ENCODE measurements at regions not wholly inside any gene's neighbourhood (a gene's known extent, or its start where the extent isn't known, plus 50 kb on each side); places are given as distances from the start of the nearest gene placed in this dataset.

DNA sequence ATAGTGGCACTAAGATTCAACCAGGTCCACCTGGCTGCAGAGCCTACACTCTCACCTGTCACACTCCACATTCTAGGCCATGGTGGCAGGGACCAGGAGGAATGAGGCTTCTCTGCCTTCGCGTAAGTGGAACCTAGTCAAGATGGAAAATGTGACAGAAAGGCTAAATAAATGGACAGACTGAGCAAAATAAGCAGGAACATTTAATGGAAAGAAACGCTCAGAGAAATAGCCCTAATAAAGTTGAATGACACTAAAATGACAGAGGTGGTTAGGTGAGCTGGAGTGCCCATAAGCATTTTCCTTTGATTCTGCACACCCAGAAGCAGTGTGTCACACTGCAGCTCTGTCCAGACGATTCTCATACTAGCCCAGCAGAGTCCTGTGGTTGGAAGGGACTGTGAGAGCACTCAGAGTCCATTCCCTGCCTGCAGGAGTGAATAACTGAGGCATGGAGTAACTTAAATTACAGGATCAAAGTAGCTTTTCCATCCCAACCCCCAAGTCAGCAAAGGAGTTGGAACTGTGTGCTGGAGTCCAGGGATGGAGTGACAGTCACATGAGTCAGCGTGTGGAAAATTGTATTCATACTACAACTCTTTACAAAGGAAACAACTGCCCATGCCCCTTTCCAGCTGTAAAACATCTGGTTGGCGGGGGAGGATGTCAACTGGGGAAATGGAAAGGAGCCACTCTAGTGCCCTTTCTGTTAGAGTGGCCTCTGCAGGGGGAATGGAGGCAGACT is 105.4 kb upstream of the LGALSL start:
- no peaks in the 10 kb centered on the region for H3K9me2 ChIP-seq (replicated peaks; ENCODE audit: insufficient read depth)
- H3K36me3 ChIP-seq (replicated peaks; ENCODE audit: insufficient read depth, low read depth), result no peaks in the 10 kb centered on the region
- no peaks in the 10 kb centered on the region for H4K20me1 ChIP-seq (ENCODE audit: insufficient read depth, poor library complexity, severe bottlenecking)
- no peak overlapping the region for H3K4me3 ChIP-seq
- H3K27me3 ChIP-seq, result no peaks in the 10 kb centered on the region
- no peaks in the 10 kb centered on the region for H3K9me3 ChIP-seq (ENCODE audit: low read depth)
- H3K4me1 ChIP-seq (ENCODE audit: insufficient read depth), result no peaks in the 10 kb centered on the region
- no peak overlapping the region for H3K4me2 ChIP-seq
- no peak overlapping the region for H2AFZ ChIP-seq
- peak overlapping the region; percentile 12 for H3K27ac ChIP-seq
- no peaks in the 10 kb centered on the region for H3K79me2 ChIP-seq
- TF ChIP-seq EZH2 (IDR thresholded peaks at IDR 0.05; ENCODE audit: borderline replicate concordance) (no peak), EZH2phosphoT487 (IDR thresholded peaks at IDR 0.05; ENCODE audit: low read depth, severe bottlenecking, unreplicated experiment) (no peak)
- TF ChIP-seq, protein P1, sequence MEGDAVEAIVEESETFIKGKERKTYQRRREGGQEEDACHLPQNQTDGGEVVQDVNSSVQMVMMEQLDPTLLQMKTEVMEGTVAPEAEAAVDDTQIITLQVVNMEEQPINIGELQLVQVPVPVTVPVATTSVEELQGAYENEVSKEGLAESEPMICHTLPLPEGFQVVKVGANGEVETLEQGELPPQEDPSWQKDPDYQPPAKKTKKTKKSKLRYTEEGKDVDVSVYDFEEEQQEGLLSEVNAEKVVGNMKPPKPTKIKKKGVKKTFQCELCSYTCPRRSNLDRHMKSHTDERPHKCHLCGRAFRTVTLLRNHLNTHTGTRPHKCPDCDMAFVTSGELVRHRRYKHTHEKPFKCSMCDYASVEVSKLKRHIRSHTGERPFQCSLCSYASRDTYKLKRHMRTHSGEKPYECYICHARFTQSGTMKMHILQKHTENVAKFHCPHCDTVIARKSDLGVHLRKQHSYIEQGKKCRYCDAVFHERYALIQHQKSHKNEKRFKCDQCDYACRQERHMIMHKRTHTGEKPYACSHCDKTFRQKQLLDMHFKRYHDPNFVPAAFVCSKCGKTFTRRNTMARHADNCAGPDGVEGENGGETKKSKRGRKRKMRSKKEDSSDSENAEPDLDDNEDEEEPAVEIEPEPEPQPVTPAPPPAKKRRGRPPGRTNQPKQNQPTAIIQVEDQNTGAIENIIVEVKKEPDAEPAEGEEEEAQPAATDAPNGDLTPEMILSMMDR (IDR thresholded peaks at IDR 0.05; ENCODE audit: poor library complexity), result no peak
- peak; percentile 46 for DNase-seq (ENCODE audit: low spot score)
- WGBS (ENCODE audit: low lambda C conversion rate, missing lambda C conversion rate), result 74% methylated on average over 6 of the region's 6 CpGs

DNA sequence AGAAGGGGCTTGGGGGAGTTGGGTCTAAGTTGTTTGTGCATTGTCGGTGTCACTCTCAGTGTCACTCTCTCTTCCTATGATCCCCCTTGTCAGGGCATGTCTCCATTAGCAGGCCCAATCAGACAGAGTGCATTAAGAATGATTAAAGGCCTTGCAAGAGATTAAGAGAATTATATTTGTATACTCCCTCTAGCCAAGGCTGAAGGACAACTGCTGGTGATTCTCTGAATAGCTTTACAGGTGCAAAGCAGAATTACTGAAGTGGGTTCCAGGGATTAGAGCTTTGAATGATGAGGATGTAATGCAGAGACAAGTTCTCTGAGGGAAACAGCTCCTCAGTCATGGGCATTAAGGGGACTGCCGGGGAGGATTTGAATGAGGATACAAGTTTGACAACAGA is 104.8 kb upstream of the LGALSL start:
- H3K9me3 ChIP-seq (ENCODE audit: low read depth), result no peaks in the 10 kb centered on the region
- no peak overlapping the region for H2AFZ ChIP-seq
- no peaks in the 10 kb centered on the region for H3K9me2 ChIP-seq (replicated peaks; ENCODE audit: insufficient read depth)
- H3K79me2 ChIP-seq, result no peaks in the 10 kb centered on the region
- H4K20me1 ChIP-seq (ENCODE audit: insufficient read depth, poor library complexity, severe bottlenecking), result no peaks in the 10 kb centered on the region
- H3K36me3 ChIP-seq (replicated peaks; ENCODE audit: insufficient read depth, low read depth), result no peaks in the 10 kb centered on the region
- H3K4me2 ChIP-seq, result no peak overlapping the region
- TF ChIP-seq, protein P1 (IDR thresholded peaks at IDR 0.05; ENCODE audit: poor library complexity), result no peak
- H3K27me3 ChIP-seq, result no peaks in the 10 kb centered on the region
- no peak overlapping the region for H3K27ac ChIP-seq
- WGBS (ENCODE audit: low lambda C conversion rate, missing lambda C conversion rate), result 69% methylated on average over 2 of the region's 2 CpGs
- no peak for DNase-seq (ENCODE audit: low spot score)
- H3K4me1 ChIP-seq (ENCODE audit: insufficient read depth), result no peaks in the 10 kb centered on the region
- no peak overlapping the region for H3K4me3 ChIP-seq

DNA sequence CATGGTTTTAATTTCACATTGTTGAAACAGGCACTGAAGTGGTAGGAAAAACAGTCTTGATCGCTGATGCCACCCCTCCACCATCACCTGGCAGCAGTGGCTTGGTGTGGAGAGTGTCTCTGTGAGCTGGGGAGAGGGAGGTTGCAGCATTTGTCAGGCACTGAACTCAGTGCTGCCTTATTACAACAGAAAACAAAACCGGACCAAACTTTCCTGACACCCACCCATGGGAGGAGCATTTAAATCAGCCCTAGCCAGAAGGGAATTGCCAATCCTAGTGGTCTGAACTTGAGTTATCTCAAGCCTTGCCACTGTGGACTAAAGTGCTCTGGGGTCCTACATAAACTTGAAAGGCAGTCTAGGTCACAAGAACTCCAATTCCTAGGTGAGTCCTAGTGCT is 103.0 kb upstream of the LGALSL start:
- TF ChIP-seq, protein P1 (IDR thresholded peaks at IDR 0.05; ENCODE audit: poor library complexity), result no peak
- TF ChIP-seq EZH2phosphoT487 (IDR thresholded peaks at IDR 0.05; ENCODE audit: low read depth, severe bottlenecking, unreplicated experiment) (no peak), EZH2 (IDR thresholded peaks at IDR 0.05; ENCODE audit: borderline replicate concordance) (no peak)
- Histone ChIP-seq H3K27me3 (no peaks in the 10 kb centered on the region), H3K79me2 (no peaks in the 10 kb centered on the region), H3K9me2 (replicated peaks; ENCODE audit: insufficient read depth) (no peaks in the 10 kb centered on the region), H3K4me3 (no peak overlapping the region), H3K27ac (no peak overlapping the region), H2AFZ (no peak overlapping the region), H3K4me2 (no peak overlapping the region), H4K20me1 (ENCODE audit: insufficient read depth, poor library complexity, severe bottlenecking) (no peaks in the 10 kb centered on the region), H3K36me3 (replicated peaks; ENCODE audit: insufficient read depth, low read depth) (no peaks in the 10 kb centered on the region), H3K4me1 (ENCODE audit: insufficient read depth) (no peaks in the 10 kb centered on the region), H3K9me3 (ENCODE audit: low read depth) (no peaks in the 10 kb centered on the region)
- 89% methylated on average over 2 of the region's 2 CpGs for WGBS (ENCODE audit: low lambda C conversion rate, missing lambda C conversion rate)
- no peak for DNase-seq (ENCODE audit: low spot score)
